Rectal smooth muscle tissue (tissue), 1 donor: ENCODE measurements at regions not wholly inside any gene's neighbourhood (a gene's known extent, or its start where the extent isn't known, plus 50 kb on each side); places are given as distances from the start of the nearest gene placed in this dataset.

Experiments used
- H3K27ac ChIP-seq: one replicate; pipeline ENCODE4 v1.7.0; 2013; ENCODE audit warnings: low read depth, low read length, inconsistent platforms
- H3K27me3 ChIP-seq: one replicate; pipeline ENCODE4 v1.7.0; 2013; ENCODE audit warnings: low read length; ENCODE audit not compliant: control insufficient read depth, insufficient read depth
- H3K36me3 ChIP-seq: one replicate; pipeline ENCODE4 v1.7.0; 2013; ENCODE audit warnings: low read length; ENCODE audit not compliant: control insufficient read depth, insufficient read depth
- H3K4me1 ChIP-seq: one replicate; pipeline ENCODE4 v1.7.0; 2013; ENCODE audit warnings: low read length; ENCODE audit not compliant: control insufficient read depth, insufficient read depth
- H3K4me3 ChIP-seq: one replicate; pipeline ENCODE4 v1.7.0; 2013; ENCODE audit warnings: low read length
- H3K9ac ChIP-seq: one replicate; pipeline ENCODE4 v1.7.0; 2013; ENCODE audit warnings: low read length

GRCh38 chr14:22513066-22513812, 75.8 kb downstream of the DAD1 start:
- H3K27ac ChIP-seq, result peak overlapping the region; percentile 55
- H3K27me3 ChIP-seq, result no peaks in the 10 kb centered on the region
- H3K9ac ChIP-seq, result no peak overlapping the region
- H3K36me3 ChIP-seq, result no peaks in the 10 kb centered on the region
- H3K4me3 ChIP-seq, result no peak overlapping the region
- peaks cover 22% of the 10 kb centered on the region for H3K4me1 ChIP-seq

- H3K9ac ChIP-seq, result no peak overlapping the region
- H3K27ac ChIP-seq, result peak overlapping the region; percentile 50
- H3K4me1 ChIP-seq, result peaks cover 22% of the 10 kb centered on the region
- H3K4me3 ChIP-seq, result no peak overlapping the region
- H3K36me3 ChIP-seq, result no peaks in the 10 kb centered on the region
- H3K27me3 ChIP-seq, result no peaks in the 10 kb centered on the region
These were observed 76.8 kb downstream of the DAD1 start for GRCh38 chr14:22512106-22512814.

- H3K36me3 ChIP-seq, result no peaks in the 10 kb centered on the region
- no peak overlapping the region for H3K9ac ChIP-seq
- H3K27me3 ChIP-seq, result no peaks in the 10 kb centered on the region
- H3K27ac ChIP-seq, result peak overlapping the region; percentile 63
- peaks cover 24% of the 10 kb centered on the region for H3K4me1 ChIP-seq
- no peak overlapping the region for H3K4me3 ChIP-seq
These were observed 78.4 kb downstream of the DAD1 start for GRCh38 chr14:22510527-22511110.

- H3K27ac ChIP-seq, result peak overlapping the region; percentile 63
- H3K4me3 ChIP-seq, result no peak overlapping the region
- H3K4me1 ChIP-seq, result peaks cover 19% of the 10 kb centered on the region
- no peaks in the 10 kb centered on the region for H3K36me3 ChIP-seq
- H3K9ac ChIP-seq, result no peak overlapping the region
- no peaks in the 10 kb centered on the region for H3K27me3 ChIP-seq
These were observed 79.2 kb downstream of the DAD1 start for GRCh38 chr14:22509751-22510300.

GRCh38 chr14:22509036-22509709, 79.9 kb downstream of the DAD1 start:
- H3K9ac ChIP-seq, result no peak overlapping the region
- H3K4me3 ChIP-seq, result peak overlapping the region; percentile 15
- no peaks in the 10 kb centered on the region for H3K36me3 ChIP-seq
- no peak overlapping the region for H3K27ac ChIP-seq
- H3K27me3 ChIP-seq, result no peaks in the 10 kb centered on the region
- peaks cover 19% of the 10 kb centered on the region for H3K4me1 ChIP-seq

- no peaks in the 10 kb centered on the region for H3K27me3 ChIP-seq
- H3K4me1 ChIP-seq, result peaks cover 15% of the 10 kb centered on the region
- no peak overlapping the region for H3K9ac ChIP-seq
- no peaks in the 10 kb centered on the region for H3K36me3 ChIP-seq
- no peak overlapping the region for H3K27ac ChIP-seq
- no peak overlapping the region for H3K4me3 ChIP-seq
These were observed 80.4 kb downstream of the DAD1 start for GRCh38 chr14:22508662-22509035.

- Histone ChIP-seq H3K27ac (no peak overlapping the region), H3K4me1 (peaks cover 14% of the 10 kb centered on the region), H3K36me3 (no peaks in the 10 kb centered on the region), H3K27me3 (no peaks in the 10 kb centered on the region), H3K4me3 (no peak overlapping the region), H3K9ac (no peak overlapping the region)
These were observed 80.9 kb downstream of the DAD1 start for GRCh38 chr14:22508150-22508457.

- Histone ChIP-seq H3K4me1 (peaks cover 6% of the 10 kb centered on the region), H3K4me3 (no peak overlapping the region), H3K27me3 (no peaks in the 10 kb centered on the region), H3K36me3 (no peaks in the 10 kb centered on the region), H3K27ac (no peak overlapping the region), H3K9ac (no peak overlapping the region)
These were observed 82.2 kb downstream of the DAD1 start for GRCh38 chr14:22506778-22507351.

GRCh38 chr14:22506378-22506710, 82.7 kb downstream of the DAD1 start:
- Histone ChIP-seq H3K4me3 (peak overlapping the region; percentile 19), H3K27ac (no peak overlapping the region), H3K4me1 (peaks cover 6% of the 10 kb centered on the region), H3K36me3 (no peaks in the 10 kb centered on the region), H3K9ac (no peak overlapping the region), H3K27me3 (no peaks in the 10 kb centered on the region)

- Histone ChIP-seq H3K9ac (no peak overlapping the region), H3K4me3 (peak overlapping the region; percentile 19), H3K27ac (no peak overlapping the region), H3K27me3 (no peaks in the 10 kb centered on the region), H3K4me1 (peaks cover 6% of the 10 kb centered on the region), H3K36me3 (no peaks in the 10 kb centered on the region)
These were observed 83.2 kb downstream of the DAD1 start for GRCh38 chr14:22505697-22506377.

GRCh38 chr14:22505309-22505696, 83.7 kb downstream of the DAD1 start:
- no peak overlapping the region for H3K9ac ChIP-seq
- H3K27me3 ChIP-seq, result no peaks in the 10 kb centered on the region
- no peak overlapping the region for H3K27ac ChIP-seq
- H3K36me3 ChIP-seq, result no peaks in the 10 kb centered on the region
- H3K4me1 ChIP-seq, result peaks cover 5% of the 10 kb centered on the region
- H3K4me3 ChIP-seq, result no peak overlapping the region

GRCh38 chr14:22502551-22502950, 86.5 kb downstream of the DAD1 start:
- no peak overlapping the region for H3K9ac ChIP-seq
- H3K27ac ChIP-seq, result no peak overlapping the region
- no peaks in the 10 kb centered on the region for H3K27me3 ChIP-seq
- peaks cover 4% of the 10 kb centered on the region for H3K4me1 ChIP-seq
- H3K4me3 ChIP-seq, result no peak overlapping the region
- no peaks in the 10 kb centered on the region for H3K36me3 ChIP-seq
